ENCODE measurements at regions not wholly inside any gene's neighbourhood (a gene's known extent, or its start where the extent isn't known, plus 50 kb on each side); places are given as distances from the start of the nearest gene placed in this dataset.

DNA sequence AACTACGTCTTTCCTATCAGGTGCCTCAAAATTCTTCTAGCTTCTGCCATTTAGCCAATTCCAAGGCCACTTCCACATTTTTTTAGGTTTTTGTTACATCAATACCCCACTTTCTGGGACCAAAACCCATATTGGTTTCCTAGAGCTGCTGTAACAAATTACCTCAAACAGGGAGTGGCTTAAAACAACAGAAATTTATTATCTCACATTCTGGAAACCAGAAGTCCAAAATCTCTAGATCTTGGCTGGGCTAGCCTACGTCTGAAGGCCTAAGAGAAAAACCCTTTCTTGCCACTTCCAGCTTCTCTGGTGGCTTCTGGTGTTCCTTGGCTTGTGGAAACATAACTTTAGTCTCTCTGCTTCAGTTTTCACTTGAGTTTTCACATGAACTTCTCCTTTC, 85.1 kb upstream of the BMPER start:
- no peak for TF ChIP-seq CTCF (IDR thresholded peaks at IDR 0.05; ENCODE audit: low read length, missing control alignments)
- no peak for DNase-seq (ENCODE audit: low read depth)
- no peak overlapping the region for H3K4me3 ChIP-seq (replicated peaks; ENCODE audit: low read depth, low read length)

- H3K4me3 ChIP-seq (replicated peaks; ENCODE audit: low read depth, low read length), result no peak overlapping the region
- DNase-seq (ENCODE audit: low read depth), result no peak
- no peak for TF ChIP-seq CTCF (IDR thresholded peaks at IDR 0.05; ENCODE audit: low read length, missing control alignments)
These were observed 83.4 kb upstream of the BMPER start for GRCh38 chr7:33821970-33822369.

GRCh38 chr7:33823913-33824312, 81.4 kb upstream of the BMPER start:
- no peak for DNase-seq (ENCODE audit: low read depth)
- H3K4me3 ChIP-seq (replicated peaks; ENCODE audit: low read depth, low read length), result no peak overlapping the region
- no peak for TF ChIP-seq CTCF (IDR thresholded peaks at IDR 0.05; ENCODE audit: low read length, missing control alignments)

DNA sequence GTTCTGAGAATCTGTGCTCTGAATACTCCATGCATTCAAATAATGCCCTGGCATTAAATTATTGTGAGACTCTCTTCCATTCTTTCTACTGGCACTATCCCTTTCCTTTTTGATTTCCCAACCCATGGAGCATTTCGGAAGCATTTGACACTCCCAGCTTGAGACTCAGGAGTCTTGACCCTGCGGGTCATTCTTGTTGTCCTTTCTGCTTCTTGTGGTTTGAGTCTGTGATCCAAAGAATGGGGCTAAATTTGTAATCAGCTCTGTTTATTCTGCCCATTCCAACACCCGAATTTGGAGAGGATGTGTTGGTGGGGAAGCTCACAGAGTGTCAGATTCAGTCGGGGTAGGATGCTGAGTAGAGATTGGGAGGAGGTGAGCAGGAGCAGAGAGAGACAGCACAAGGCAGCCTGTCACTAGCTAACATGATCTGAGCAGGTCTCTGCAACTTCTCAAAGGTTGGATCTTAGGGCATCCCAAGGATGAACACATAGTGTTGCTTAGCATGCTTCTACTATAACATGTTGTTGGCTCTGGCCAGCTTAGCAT, 80.4 kb upstream of the BMPER start:
- no peak overlapping the region for H3K4me3 ChIP-seq (replicated peaks; ENCODE audit: low read depth, low read length)
- TF ChIP-seq CTCF (IDR thresholded peaks at IDR 0.05; ENCODE audit: low read length, missing control alignments), result no peak
- DNase-seq (ENCODE audit: low read depth), result no peak

GRCh38 chr7:33825644-33826043, 79.7 kb upstream of the BMPER start:
- TF ChIP-seq CTCF (IDR thresholded peaks at IDR 0.05; ENCODE audit: low read length, missing control alignments), result no peak
- DNase-seq (ENCODE audit: low read depth), result no peak
- H3K4me3 ChIP-seq (replicated peaks; ENCODE audit: low read depth, low read length), result no peak overlapping the region

GRCh38 chr7:33829536-33829935, 75.8 kb upstream of the BMPER start:
- DNase-seq (ENCODE audit: low read depth), result no peak
- TF ChIP-seq CTCF (IDR thresholded peaks at IDR 0.05; ENCODE audit: low read length, missing control alignments), result no peak
- H3K4me3 ChIP-seq (replicated peaks; ENCODE audit: low read depth, low read length), result no peak overlapping the region

GRCh38 chr7:33831389-33832141, 73.8 kb upstream of the BMPER start:
- TF ChIP-seq CTCF (IDR thresholded peaks at IDR 0.05; ENCODE audit: low read length, missing control alignments), result no peak
- no peak overlapping the region for H3K4me3 ChIP-seq (replicated peaks; ENCODE audit: low read depth, low read length)
- DNase-seq (ENCODE audit: low read depth), result peak; percentile 61
